ENCODE measurements at regions not wholly inside any gene's neighbourhood (a gene's known extent, or its start where the extent isn't known, plus 50 kb on each side); places are given as distances from the start of the nearest gene placed in this dataset.

DNA sequence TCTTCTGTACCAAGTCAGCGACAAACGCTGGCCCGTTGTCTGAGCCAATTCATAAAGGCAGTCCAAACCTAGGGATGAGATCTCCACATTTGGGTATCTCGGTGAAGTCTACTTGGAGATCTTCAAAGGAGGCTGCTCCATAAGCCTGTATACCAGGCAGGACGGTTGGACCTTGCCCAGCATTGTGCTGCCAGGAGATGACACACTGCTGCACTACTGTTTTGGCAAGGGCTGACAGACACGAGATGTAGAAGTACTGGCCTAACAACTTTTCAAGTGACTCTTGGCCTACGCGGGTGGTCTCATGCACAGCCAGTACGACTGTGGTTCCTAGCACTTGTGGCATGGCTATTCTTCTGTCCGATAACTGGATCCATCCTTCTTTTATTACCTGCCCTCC lies 135.3 kb downstream of the SLC38A6 start:
- no peak for DNase-seq (ENCODE audit: low read depth in 2 of 2)
- no peak overlapping the region for H3K9ac ChIP-seq (ENCODE audit: insufficient read depth, low read length)
- no peaks in the 10 kb centered on the region for H3K27me3 ChIP-seq (ENCODE audit: control insufficient read depth, insufficient read depth, low read length)
- peaks cover 2% of the 10 kb centered on the region for H3K4me1 ChIP-seq (ENCODE audit: control insufficient read depth, extremely low read depth, insufficient read depth, low read length)
- no peaks in the 10 kb centered on the region for H3K9me3 ChIP-seq (ENCODE audit: control insufficient read depth, insufficient read depth, low read depth, low read length)
- TF ChIP-seq, protein P1, sequence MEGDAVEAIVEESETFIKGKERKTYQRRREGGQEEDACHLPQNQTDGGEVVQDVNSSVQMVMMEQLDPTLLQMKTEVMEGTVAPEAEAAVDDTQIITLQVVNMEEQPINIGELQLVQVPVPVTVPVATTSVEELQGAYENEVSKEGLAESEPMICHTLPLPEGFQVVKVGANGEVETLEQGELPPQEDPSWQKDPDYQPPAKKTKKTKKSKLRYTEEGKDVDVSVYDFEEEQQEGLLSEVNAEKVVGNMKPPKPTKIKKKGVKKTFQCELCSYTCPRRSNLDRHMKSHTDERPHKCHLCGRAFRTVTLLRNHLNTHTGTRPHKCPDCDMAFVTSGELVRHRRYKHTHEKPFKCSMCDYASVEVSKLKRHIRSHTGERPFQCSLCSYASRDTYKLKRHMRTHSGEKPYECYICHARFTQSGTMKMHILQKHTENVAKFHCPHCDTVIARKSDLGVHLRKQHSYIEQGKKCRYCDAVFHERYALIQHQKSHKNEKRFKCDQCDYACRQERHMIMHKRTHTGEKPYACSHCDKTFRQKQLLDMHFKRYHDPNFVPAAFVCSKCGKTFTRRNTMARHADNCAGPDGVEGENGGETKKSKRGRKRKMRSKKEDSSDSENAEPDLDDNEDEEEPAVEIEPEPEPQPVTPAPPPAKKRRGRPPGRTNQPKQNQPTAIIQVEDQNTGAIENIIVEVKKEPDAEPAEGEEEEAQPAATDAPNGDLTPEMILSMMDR (conservative IDR thresholded peaks at IDR 0.05 in 1 of 2, IDR thresholded peaks at IDR 0.05 in 1 of 2; ENCODE audit: low read depth in 1 of 2, low read length in 2 of 2): no peak
- no peak for TF ChIP-seq EZH2 (IDR thresholded peaks at IDR 0.05; ENCODE audit: low read length, missing control alignments)
- no peaks in the 10 kb centered on the region for H3K79me2 ChIP-seq (ENCODE audit: control insufficient read depth, insufficient read depth, low read length)
- H3K27ac ChIP-seq (ENCODE audit: insufficient read depth, low read length): no peak overlapping the region
- H4K20me1 ChIP-seq (ENCODE audit: control insufficient read depth, extremely low read depth, insufficient read depth, low read length): no peaks in the 10 kb centered on the region
- no peaks in the 10 kb centered on the region for H3K36me3 ChIP-seq (ENCODE audit: control insufficient read depth, insufficient read depth, low read length)
- no peak overlapping the region for H3K4me2 ChIP-seq (ENCODE audit: extremely low read depth, insufficient read depth, low read length)
- H3K4me3 ChIP-seq (replicated peaks in 1 of 4; ENCODE audit: control extremely low read depth in 1 of 4, insufficient read depth in 1 of 4, low read depth in 3 of 4, low read length in 4 of 4): no peak overlapping the region
- no peak overlapping the region for H2AFZ ChIP-seq (ENCODE audit: low read length)

DNA sequence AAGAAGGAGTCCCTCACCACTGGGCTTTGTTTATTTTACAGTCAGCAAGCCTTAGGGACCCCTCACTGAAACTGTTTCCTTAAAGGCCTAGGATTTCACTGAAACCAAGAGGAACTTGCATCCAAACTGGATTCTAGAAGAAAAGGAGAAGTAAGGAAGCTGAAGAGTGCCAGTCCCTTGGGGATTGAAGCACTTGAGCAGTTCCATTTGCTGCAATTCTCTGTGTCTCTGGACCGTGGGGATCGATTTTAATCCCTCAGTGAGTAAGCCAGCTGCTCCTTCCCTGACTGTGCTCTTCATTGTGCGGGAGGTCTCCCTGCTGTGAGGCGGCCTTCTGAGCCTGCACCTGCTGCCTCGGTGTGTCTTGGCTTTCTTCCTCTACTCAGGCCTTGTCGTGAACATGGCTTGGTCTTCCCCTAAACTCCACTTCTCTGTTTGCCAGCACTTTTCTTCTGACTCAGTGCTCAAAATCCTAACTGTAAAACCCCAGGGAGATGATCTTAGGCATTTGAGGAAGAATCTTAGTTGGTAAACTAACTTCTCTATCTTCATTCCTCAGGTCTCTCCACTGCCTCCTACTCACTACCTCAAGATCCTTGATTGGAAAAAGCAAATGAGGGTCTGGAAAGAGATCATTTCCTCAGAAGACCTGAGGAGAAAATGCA lies 132.6 kb downstream of the SLC38A6 start:
- H3K79me2 ChIP-seq (ENCODE audit: control insufficient read depth, insufficient read depth, low read length): no peaks in the 10 kb centered on the region
- DNase-seq (ENCODE audit: low read depth in 2 of 2): no peak
- no peaks in the 10 kb centered on the region for H3K27me3 ChIP-seq (ENCODE audit: control insufficient read depth, insufficient read depth, low read length)
- H3K9me3 ChIP-seq (ENCODE audit: control insufficient read depth, insufficient read depth, low read depth, low read length): no peaks in the 10 kb centered on the region
- H3K36me3 ChIP-seq (ENCODE audit: control insufficient read depth, insufficient read depth, low read length): no peaks in the 10 kb centered on the region
- no peaks in the 10 kb centered on the region for H4K20me1 ChIP-seq (ENCODE audit: control insufficient read depth, extremely low read depth, insufficient read depth, low read length)
- H3K4me2 ChIP-seq (ENCODE audit: extremely low read depth, insufficient read depth, low read length): no peak overlapping the region
- peaks cover 10% of the 10 kb centered on the region for H3K4me1 ChIP-seq (ENCODE audit: control insufficient read depth, extremely low read depth, insufficient read depth, low read length)
- no peak overlapping the region for H3K27ac ChIP-seq (ENCODE audit: insufficient read depth, low read length)
- no peak for TF ChIP-seq EZH2 (IDR thresholded peaks at IDR 0.05; ENCODE audit: low read length, missing control alignments)
- TF ChIP-seq, protein P1 (conservative IDR thresholded peaks at IDR 0.05 in 1 of 2, IDR thresholded peaks at IDR 0.05 in 1 of 2; ENCODE audit: low read depth in 1 of 2, low read length in 2 of 2): no peak
- H2AFZ ChIP-seq (ENCODE audit: low read length): no peak overlapping the region
- H3K4me3 ChIP-seq (replicated peaks in 1 of 4; ENCODE audit: control extremely low read depth in 1 of 4, insufficient read depth in 1 of 4, low read depth in 3 of 4, low read length in 4 of 4): no peak overlapping the region
- no peak overlapping the region for H3K9ac ChIP-seq (ENCODE audit: insufficient read depth, low read length)

DNA sequence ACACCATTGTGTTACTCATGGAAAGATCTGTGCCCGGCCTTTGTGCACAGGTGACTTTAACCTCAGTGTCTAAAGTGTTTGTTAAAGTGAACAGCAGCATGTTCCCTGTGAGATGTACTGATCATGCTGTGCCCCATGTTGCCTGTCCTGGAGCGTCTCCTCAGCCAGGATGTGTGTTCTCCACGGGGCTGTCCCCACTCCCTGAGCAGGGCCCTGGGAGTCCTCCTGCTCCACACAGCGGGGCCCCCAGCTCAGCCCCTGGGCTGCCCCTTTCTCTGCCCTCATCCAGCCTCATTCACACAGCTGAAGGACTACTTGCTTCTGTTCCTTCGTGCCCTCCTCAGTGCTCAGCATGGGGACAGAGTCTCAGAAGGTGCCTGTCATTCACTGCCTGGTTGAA lies 131.5 kb downstream of the SLC38A6 start:
- Histone ChIP-seq H3K9me3 (ENCODE audit: control insufficient read depth, insufficient read depth, low read depth, low read length) (no peaks in the 10 kb centered on the region), H3K27ac (ENCODE audit: insufficient read depth, low read length) (no peak overlapping the region), H3K79me2 (ENCODE audit: control insufficient read depth, insufficient read depth, low read length) (no peaks in the 10 kb centered on the region), H3K4me2 (ENCODE audit: extremely low read depth, insufficient read depth, low read length) (no peak overlapping the region), H3K9ac (ENCODE audit: insufficient read depth, low read length) (no peak overlapping the region), H3K27me3 (ENCODE audit: control insufficient read depth, insufficient read depth, low read length) (no peaks in the 10 kb centered on the region), H3K36me3 (ENCODE audit: control insufficient read depth, insufficient read depth, low read length) (no peaks in the 10 kb centered on the region), H3K4me3 (replicated peaks in 1 of 4; ENCODE audit: control extremely low read depth in 1 of 4, insufficient read depth in 1 of 4, low read depth in 3 of 4, low read length in 4 of 4) (no peak overlapping the region), H3K4me1 (ENCODE audit: control insufficient read depth, extremely low read depth, insufficient read depth, low read length) (peaks cover 15% of the 10 kb centered on the region), H4K20me1 (ENCODE audit: control insufficient read depth, extremely low read depth, insufficient read depth, low read length) (no peaks in the 10 kb centered on the region), H2AFZ (ENCODE audit: low read length) (no peak overlapping the region)
- TF ChIP-seq, protein P1 (conservative IDR thresholded peaks at IDR 0.05 in 1 of 2, IDR thresholded peaks at IDR 0.05 in 1 of 2; ENCODE audit: low read depth in 1 of 2, low read length in 2 of 2): no peak
- no peak for TF ChIP-seq EZH2 (IDR thresholded peaks at IDR 0.05; ENCODE audit: low read length, missing control alignments)
- DNase-seq (ENCODE audit: low read depth in 2 of 2): no peak
